GM18867 (cell line): ENCODE measurements at regions not wholly inside any gene's neighbourhood (a gene's known extent, or its start where the extent isn't known, plus 50 kb on each side); places are given as distances from the start of the nearest gene placed in this dataset.

ENCODE experiments used
- ATAC-seq: cut with Tn5 transposase; IDR thresholded peaks from one replicate; pipeline ENCODE4 v1.9.1; 2021; ENCODE audit warnings: mild to moderate bottlenecking, moderate library complexity; ENCODE audit not compliant: unreplicated experiment

GRCh38 chr14:101459551-101459900 lies 101.8 kb upstream of the DIO3 start:
- ATAC-seq, result no peak

- ATAC-seq, result no peak
Measured at GRCh38 chr14:101460521-101460920, 100.8 kb upstream of the DIO3 start.

DNA sequence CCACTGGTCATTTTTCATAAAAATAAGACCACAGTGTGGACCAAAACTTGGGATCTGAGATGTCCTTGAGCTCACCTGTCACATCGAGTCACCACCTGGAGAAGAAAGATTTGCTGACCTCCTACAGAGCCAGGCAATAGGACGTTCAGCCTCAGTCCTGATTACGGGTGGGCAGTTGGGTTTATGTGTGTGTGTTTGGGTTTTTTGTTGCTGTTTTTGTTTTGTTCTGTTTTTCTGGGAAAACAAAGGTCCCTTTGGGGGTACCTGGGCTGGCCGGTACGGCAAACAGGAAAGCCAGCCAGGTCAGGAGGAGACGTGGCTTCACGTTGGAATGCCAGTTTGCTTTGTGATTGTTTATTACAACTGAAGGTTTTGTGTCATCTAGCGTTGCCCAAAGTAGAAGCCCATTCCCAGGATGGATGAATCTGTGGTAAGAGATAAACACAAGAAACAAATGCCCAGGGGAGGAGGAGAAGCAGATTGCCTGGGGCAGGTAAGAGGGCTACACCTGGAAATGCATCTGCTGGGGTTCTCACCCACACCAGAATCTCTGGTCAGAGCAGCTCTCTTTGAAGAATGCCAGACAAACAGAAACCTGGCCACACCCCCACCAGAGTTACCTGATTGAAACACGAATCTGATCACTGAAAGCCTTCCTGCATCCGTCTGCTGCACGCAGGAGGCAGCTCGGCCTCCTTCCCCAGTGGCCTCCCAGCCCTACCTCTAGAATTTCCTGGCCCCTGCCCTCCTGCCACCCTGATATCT lies 100.1 kb upstream of the DIO3 start:
- no peak for ATAC-seq

DNA sequence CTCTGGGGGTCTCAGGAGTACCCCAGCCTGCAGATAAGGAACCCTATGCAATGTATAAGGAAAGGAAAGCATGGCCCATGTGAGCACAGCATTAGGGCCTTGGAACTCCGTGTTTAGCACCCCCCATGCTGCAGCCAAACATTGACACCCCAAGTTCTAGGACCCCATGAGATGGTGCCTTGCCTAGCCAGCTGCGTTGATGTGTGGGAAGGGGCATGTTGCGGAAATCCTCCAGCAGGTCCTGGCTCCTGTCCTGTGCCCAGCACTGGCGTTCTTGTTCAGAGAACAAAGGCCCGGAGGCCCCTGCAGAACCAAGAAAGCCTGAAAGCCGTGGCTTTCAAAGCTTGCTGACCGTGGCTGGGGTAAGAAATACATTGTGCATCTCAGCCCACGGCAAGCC lies 99.4 kb upstream of the DIO3 start:
- no peak for ATAC-seq

GRCh38 chr14:101462726-101463565 lies 98.3 kb upstream of the DIO3 start:
- no peak for ATAC-seq

DNA sequence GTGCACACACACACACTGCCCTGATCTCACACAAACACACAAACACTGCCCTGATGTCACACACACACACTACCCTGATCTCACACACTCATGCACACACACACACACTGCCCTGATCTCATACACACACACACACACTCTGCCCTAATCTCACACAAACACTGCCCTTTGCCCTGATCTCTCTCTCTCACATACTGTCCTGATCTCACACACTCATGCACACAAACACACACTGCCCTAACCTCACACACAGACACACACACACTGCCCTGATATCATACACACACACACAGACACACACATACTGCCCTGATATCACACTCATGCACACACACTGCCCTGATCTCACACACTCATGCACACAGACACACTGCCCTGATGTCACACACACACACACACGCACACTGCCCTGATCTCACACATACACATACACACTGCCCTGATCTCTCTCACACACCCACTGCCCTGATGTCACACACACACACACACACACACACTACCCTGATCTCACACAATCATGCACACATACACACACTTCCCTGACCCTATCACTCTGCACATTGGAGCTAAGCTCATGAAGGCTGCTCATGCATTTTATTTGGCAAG lies 97.6 kb upstream of the DIO3 start:
- no peak for ATAC-seq

GRCh38 chr14:101464310-101464983 lies 96.8 kb upstream of the DIO3 start:
- no peak for ATAC-seq

DNA sequence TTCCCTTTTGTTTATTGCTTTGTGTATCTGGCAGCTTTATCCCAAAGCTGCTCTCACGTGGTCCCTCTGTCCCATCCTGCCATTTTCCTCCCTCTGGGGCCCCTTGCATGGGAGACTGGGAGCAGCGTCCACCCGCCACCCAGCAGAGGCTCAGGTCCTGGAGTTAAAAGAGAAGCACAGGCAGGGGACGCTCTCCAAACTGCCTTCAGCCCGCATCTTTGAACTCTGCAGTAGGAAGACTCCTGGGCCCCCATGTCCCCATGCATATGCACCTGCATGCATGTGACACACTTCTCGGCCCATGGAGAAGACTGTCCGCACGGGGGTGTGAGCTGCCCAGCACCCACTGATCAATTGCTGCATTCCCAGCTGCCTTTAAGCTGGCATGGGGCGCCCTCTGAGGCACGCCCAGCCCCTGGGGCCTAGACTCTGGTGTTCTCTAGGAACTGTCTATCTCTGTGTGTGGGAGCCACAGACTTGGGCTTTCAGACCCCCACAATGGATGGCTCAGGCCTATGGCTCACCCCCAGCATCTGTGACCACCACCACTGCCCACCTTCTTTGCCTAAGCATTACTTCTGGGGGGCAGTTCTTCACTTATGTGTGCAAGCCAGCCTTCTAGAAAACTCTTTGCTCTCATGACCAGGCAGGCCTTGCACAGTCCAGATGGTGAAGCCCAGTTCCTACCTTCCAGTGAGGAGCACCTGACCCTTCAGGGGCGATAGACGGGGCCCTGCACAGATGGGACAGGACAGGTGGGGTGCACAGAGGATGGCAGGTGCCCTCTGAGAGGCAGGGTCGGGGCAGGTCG lies 96.1 kb upstream of the DIO3 start:
- ATAC-seq, result no peak

DNA sequence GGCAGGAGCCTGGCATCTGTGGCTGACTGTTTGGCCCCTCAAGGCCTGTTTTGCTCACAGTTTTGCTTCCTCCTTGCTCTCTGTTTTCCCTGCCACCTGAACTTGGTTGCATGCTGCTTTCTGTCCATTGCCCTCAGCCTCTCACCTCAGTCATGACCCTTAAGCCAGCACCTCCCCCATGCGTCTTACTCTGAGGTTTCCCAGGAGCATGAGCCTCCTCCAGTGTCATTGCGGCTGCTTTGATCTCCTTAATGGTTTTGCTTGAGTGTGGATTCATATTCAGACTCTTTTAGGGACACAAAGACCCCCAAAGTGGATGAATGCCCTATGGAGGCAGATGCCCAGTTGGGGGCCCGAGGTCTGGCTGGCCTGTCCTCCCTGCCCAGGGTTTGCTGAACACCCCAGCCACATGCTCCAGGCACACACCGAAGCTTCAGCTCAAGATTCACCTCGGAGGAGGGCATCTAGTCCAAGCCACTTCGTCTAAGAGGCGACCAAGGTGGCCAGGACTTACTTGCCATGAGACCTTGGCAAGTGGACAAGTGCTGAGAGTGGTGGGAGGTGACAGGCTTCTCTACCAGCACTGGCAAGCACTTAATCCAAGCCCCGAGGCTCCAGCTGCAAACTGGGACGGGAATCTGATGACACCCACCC lies 95.4 kb upstream of the DIO3 start:
- no peak for ATAC-seq

- no peak for ATAC-seq
Measured at GRCh38 chr14:101466456-101467180, 94.7 kb upstream of the DIO3 start.

DNA sequence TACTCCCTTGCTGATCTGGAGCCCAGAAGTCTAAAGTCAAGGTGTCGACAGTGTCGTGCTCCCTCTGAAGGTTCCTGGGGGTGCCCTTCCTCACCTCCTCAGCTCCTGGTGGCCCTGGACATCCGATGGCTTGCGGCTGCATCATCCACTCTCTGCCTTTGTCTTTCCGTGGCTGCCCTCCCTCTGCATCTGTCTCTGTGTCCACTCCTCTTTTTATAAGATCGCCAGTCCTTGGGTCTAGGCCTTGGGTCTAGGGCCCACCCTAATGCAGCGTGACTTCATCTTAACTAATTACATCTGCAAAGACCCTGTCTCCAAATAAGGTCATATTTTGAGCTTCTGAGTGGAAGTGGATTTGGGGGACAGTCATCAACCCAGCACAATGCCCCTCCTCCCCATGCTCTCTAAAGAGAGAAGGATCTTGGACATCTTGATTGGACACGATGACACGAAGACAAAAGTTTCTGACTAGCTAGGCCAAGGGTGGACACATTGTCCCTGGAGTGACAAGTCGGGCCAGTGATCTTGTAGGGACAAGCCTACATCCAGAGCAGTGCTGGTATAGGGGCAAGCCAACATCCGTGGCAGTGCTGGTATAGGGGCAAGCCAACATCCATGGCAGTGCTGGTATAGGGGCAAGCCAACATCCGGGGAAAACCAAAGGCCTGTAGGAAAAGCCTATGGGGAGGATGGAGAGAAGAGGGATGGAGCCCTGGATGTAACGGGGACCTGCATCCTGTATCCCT lies 93.9 kb upstream of the DIO3 start:
- no peak for ATAC-seq

DNA sequence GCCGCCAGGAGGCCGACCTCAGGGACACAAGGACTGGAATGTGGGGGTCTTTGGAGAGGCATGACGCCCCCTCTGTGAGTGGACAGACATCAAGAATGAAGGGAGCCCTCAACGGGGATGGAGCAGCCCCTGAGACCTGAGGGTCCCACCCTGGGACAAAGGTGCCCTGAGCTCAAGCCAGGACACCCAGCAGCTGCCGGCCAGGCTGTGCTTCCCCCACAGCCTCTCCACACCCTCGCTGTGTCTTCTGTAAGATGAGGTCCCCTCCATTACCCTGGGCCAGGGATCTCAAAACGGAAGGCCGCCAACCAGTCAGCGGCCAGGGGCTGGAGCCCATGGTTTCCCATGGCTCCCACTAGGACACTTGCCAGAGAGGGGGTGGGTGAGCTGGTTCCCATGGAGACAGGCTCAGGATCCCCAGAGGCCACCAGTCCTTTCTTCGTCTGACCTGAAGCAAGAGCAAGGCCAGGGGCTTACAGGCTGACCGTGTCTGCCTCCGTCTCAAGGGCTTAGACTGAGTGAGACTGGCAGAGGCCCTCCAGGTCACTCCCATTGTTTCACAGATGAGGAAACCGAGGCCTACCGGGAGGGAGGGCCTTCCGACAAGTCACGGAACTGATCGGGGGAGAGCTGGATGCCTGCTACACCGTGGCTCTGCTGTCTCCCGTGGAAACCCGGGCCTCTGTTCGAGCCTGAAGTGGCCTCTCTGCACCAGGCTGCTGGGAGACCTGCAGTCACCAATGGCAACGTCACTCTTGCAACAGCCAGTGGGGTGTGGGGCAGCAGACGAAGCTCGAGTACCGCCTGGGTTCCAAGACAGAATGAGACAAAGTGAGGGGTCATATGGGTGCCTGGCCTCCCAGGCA lies 91.7 kb upstream of the DIO3 start:
- no peak for ATAC-seq

- ATAC-seq, result no peak
Measured at GRCh38 chr14:101470266-101470665, 91.0 kb upstream of the DIO3 start.

GRCh38 chr14:101471723-101472517 lies 89.4 kb upstream of the DIO3 start:
- ATAC-seq, result no peak

GRCh38 chr14:101472518-101472849 lies 88.8 kb upstream of the DIO3 start:
- no peak for ATAC-seq

DNA sequence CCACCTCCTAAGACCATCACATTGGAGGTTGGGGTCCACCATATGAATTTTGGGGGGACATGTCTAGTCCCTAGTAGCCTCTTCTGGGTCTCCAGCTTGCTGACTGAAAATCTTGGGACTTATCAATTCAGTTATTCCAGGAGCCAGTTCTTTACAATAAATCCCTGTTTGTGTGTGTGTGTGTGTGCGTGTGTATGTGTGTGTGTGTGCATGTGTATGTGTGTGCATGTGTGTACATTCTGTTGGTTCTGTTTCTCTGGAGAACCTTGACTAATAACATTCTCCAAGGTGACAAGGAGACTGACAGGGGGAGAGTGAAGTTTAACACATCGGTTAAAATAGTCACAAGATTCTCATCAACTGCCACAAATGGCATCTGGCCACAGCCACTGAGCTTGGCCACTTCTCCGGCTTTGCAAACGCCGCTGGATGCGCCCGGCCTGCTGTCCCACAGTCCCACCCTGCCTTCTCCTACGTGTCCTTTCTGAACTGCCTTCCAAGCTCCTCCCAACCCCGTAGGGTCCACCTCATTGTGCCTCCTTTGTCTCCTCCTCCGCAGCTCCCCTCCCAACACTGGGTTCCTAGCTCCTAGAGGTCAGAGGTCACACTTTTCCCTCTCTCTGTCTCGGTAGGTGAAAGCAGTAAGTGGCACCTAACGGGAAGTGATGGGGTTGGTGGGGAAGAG lies 88.1 kb upstream of the DIO3 start:
- ATAC-seq, result no peak
